ENCODE measurements at regions not wholly inside any gene's neighbourhood (a gene's known extent, or its start where the extent isn't known, plus 50 kb on each side); places are given as distances from the start of the nearest gene placed in this dataset.
"Not testable (repeated sequence)": the region's sequence is repeated elsewhere in the genome, so short reads cannot be mapped to it uniquely, and the experiment has no call there.

DNA sequence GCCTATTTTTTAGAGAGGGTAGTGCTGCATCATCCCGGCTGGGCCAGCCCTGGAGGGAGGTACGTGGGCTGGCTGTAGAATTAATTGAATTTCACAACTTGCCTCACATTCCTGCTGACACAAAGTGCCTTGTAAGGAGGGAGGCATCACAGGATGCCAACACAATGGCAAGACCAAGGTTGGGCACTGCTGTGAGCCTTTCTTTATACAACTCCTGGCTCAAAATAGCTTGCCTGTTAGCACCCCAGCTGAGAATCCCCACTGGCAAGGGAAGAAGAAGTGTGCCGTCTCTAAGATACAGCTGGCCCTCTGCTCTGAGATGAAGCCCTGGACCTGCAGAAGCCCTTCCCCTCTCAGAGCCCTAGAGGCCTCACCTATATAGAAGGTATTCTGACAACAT lies 873.9 kb downstream of the GRID1 start:
- no peak overlapping the region for H3K27ac ChIP-seq
- DNase-seq (ENCODE audit: low read depth, low spot score): no peak

GRCh38 chr10:85493703-85494102 lies 872.9 kb downstream of the GRID1 start:
- H3K27ac ChIP-seq: no peak overlapping the region
- DNase-seq (ENCODE audit: low read depth, low spot score): no peak

DNA sequence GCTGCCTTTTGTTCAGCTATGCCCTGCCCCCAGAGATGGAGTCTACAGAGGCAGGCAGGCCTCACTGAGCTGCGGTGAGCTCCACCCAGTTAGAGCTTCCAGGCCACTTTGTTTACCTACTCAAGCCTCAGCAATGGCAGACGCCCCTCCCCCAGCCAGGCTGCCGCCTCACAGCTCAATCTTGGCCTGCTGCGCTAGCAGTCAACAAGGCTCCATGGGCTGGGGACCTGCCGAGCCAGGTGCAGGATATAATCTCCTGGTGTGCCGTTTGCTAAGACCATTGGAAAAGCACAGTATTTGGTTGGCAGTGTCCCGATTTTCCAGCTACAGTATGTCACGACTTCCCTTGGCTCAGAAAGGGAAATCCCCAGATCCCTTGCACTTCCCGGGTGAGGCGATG lies 862.0 kb downstream of the GRID1 start:
- not testable (repeated sequence) for DNase-seq (ENCODE audit: low read depth, low spot score); H3K27ac ChIP-seq

DNA sequence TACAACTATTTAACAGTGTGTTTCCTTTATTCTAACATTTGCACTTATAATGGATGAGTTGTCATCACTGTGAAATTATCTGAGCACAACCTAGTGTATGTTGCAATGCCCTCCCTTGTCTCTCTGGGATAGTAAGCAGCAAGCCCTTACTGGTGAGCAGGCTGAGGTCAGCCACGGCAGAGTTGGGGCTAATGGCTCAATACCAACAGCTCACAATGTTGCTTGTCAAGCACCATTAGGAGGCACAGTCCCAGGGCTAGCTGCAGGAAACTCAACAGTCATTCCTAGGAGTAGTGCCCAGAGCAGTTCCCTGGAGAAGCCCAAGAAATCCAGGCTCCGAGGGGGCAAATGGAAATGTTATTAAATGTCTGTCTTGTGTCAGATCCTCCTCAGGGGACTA lies 858.4 kb downstream of the GRID1 start:
- no peak overlapping the region for H3K27ac ChIP-seq
- no peak for DNase-seq (ENCODE audit: low read depth, low spot score)

- DNase-seq (ENCODE audit: low read depth, low spot score): no peak
- no peak overlapping the region for H3K27ac ChIP-seq
Measured at GRCh38 chr10:85510682-85511081, 855.9 kb downstream of the GRID1 start.

- DNase-seq (ENCODE audit: low read depth, low spot score): no peak
- H3K27ac ChIP-seq: no peak overlapping the region
Measured at GRCh38 chr10:85513436-85513835, 853.2 kb downstream of the GRID1 start.

DNA sequence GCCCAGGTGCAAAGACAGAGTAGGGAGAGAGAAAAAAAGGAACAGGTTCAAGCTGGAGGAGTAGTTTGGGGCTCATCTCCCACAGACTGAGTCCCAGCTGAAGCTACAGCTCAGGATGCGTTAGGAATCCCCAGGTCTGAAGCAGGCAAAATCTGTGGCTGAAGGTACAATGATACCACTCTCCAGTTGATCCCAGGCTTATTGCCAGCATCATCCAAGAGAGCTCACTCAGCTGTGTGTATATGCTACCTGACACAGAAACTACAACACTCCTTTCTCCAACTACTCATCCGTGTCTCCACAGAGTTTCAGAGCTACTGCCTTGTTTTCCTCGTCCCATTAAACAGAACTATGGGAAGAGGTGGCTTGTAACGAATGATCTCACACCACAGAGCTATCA lies 851.3 kb downstream of the GRID1 start:
- no peak for DNase-seq (ENCODE audit: low read depth, low spot score)
- H3K27ac ChIP-seq: no peak overlapping the region

GRCh38 chr10:85524001-85524666 lies 842.5 kb downstream of the GRID1 start:
- H3K27ac ChIP-seq: no peak overlapping the region
- DNase-seq (ENCODE audit: low read depth, low spot score): no peak

GRCh38 chr10:85527616-85528317 lies 838.8 kb downstream of the GRID1 start:
- DNase-seq (ENCODE audit: low read depth, low spot score): peak; percentile 81
- H3K27ac ChIP-seq: peak overlapping the region; percentile 95

- H3K27ac ChIP-seq: peak overlapping the region; percentile 95
- no peak for DNase-seq (ENCODE audit: low read depth, low spot score)
Measured at GRCh38 chr10:85528318-85528652, 838.3 kb downstream of the GRID1 start.

- H3K27ac ChIP-seq: no peak overlapping the region
- DNase-seq (ENCODE audit: low read depth, low spot score): no peak
Measured at GRCh38 chr10:85531706-85532105, 834.9 kb downstream of the GRID1 start.

DNA sequence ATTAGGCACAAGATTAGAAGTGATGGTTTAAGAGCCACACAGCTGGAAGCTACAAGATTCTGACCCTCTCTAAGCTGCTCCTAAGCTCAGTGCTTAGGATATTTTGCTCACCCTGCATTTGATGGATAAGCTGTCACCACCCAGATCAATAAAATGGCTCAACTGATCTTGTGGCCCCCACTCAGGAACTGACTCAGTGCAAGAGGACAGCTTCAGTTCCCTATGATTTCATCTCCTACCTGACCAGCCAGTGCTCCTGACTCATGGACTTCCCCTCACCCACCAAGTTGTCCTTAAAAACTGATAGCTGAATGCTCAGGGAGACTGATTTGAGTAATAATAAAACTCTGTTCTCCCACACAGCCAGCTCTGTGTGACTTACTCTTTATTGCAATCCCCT lies 833.8 kb downstream of the GRID1 start:
- peak; percentile 27 for DNase-seq (ENCODE audit: low read depth, low spot score)
- H3K27ac ChIP-seq: peak overlapping the region; percentile 39

- no peak overlapping the region for H3K27ac ChIP-seq
- DNase-seq (ENCODE audit: low read depth, low spot score): no peak
Measured at GRCh38 chr10:85535926-85536325, 830.7 kb downstream of the GRID1 start.

DNA sequence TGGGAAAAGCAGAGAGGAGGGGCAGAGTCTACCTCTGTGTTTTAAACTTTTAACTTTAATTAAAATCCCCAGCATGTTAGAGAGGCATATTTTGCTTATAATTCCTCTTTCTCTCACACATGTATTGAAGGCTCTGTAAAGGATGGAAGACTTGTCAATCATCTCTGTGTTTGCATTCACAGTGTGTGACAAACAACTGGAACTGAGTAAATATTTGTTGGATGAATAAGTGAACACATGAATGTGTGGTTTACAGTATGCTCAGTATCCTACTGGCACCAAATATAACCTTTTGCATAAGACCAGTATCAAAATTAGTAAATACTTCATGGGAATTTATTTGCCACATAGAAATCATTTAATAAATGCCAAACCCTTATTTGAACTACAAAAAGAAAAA lies 829.0 kb downstream of the GRID1 start:
- no peak for DNase-seq (ENCODE audit: low read depth, low spot score)
- no peak overlapping the region for H3K27ac ChIP-seq

GRCh38 chr10:85538601-85539000 lies 828.0 kb downstream of the GRID1 start:
- no peak overlapping the region for H3K27ac ChIP-seq
- DNase-seq (ENCODE audit: low read depth, low spot score): no peak

DNA sequence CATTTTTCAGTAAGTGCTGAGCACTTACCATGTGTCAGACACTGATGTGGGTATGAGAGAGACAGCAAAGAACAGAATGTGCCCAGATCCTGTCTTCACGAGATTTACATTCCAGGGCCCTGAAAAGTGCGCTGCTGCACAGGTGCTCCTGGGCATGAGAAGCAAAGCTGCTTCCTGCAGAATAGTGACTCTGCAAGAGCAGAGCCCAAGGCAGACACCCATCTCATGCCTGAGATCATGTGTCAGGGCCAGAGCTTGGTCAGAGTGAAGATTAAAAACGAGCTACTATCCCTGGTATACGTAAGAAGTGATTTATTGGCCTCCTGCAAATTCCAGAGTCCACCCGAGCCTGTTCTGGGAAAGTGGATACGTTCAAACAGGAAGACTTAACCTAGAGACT lies 824.4 kb downstream of the GRID1 start:
- DNase-seq (ENCODE audit: low read depth, low spot score): no peak
- H3K27ac ChIP-seq: no peak overlapping the region

- DNase-seq (ENCODE audit: low read depth, low spot score): no peak
Measured at GRCh38 chr10:85542936-85543730, 823.5 kb downstream of the GRID1 start.

GRCh38 chr10:85544956-85545355 lies 821.6 kb downstream of the GRID1 start:
- H3K27ac ChIP-seq: no peak overlapping the region
- no peak for DNase-seq (ENCODE audit: low read depth, low spot score)

More at GRCh38 chr10:85542936-85543730, 823.5 kb downstream of the GRID1 start:
- no peak overlapping the region for H3K27ac ChIP-seq

DNA sequence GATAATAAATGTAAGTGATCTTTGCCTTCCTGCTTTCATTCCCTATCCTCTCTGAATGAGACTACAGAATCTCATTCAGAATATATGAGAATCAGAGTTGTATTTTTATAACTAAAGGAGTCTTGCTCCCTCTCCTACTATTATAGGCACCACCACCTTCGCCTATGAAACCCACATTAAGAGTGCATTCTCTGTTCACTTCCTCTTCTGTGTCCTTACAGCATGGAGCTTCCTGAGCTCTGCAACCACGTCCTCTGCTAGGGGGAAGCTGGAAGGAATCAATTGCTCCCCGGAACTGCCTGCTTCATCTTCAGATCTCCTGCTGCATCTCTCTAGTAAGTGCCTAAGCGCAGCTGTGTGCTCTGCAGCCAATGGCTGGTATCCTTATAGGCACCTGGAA lies 820.7 kb downstream of the GRID1 start:
- no peak for DNase-seq (ENCODE audit: low read depth, low spot score)
- no peak overlapping the region for H3K27ac ChIP-seq

DNA sequence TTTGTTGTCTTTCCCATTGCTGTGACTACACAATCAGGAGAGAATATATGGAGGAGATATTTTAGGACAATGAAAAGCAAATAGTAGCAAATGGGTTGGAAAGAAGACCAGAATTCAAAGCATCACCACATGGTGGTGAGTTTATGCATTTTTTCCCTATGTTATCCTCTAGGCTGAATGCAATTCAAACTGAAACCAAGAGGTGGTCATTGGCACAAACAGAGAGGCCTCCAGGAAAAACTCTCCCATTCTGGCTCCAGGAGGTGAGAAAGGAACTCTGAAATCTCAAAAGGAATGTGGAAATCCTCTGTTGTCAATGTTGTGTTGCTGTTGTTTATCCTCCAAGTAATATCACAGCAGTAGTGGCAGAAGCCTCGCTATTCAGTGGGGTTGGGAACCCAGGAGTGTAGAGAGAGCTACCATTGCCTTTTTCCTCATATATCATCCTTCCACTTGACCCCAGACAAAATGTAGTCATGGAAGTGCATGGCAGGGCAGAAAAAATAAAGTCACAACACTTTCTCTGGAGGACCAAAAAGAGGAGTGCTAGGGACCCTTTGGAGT lies 819.1 kb downstream of the GRID1 start:
- DNase-seq (ENCODE audit: low read depth, low spot score): no peak
- H3K27ac ChIP-seq: no peak overlapping the region

- H3K27ac ChIP-seq: no peak overlapping the region
- DNase-seq (ENCODE audit: low read depth, low spot score): peak; percentile 48
Measured at GRCh38 chr10:85548034-85548433, 818.6 kb downstream of the GRID1 start.
